ENCODE measurements at regions not wholly inside any gene's neighbourhood (a gene's known extent, or its start where the extent isn't known, plus 50 kb on each side); places are given as distances from the start of the nearest gene placed in this dataset.

GRCh38 chr20:51315390-51315789 is 227.1 kb downstream of the NFATC2 start:
- TF ChIP-seq HDGF (IDR thresholded peaks at IDR 0.05), result no peak
- TF ChIP-seq MAX (CRISPR knock-in tag; IDR thresholded peaks at IDR 0.05), result no peak
- no peak for TF ChIP-seq CTCF (IDR thresholded peaks at IDR 0.05 in 2 of 3, conservative IDR thresholded peaks at IDR 0.05 in 1 of 3; ENCODE audit: insufficient read depth in 2 of 3, low read depth in 1 of 3, low read length in 3 of 3)
- no peak for TF ChIP-seq NONO (IDR thresholded peaks at IDR 0.05; ENCODE audit: low read depth in 2 of 2, low read length in 1 of 2)
- no peak for TF ChIP-seq PBX2 (CRISPR knock-in tag; IDR thresholded peaks at IDR 0.05; ENCODE audit: low read depth)
- no peak for TF ChIP-seq PBX2 (tag; conservative IDR thresholded peaks at IDR 0.05; ENCODE audit: low read depth)

Data from K562 (cell line).